GM23338 (cell line): ENCODE measurements at regions not wholly inside any gene's neighbourhood (a gene's known extent, or its start where the extent isn't known, plus 50 kb on each side); places are given as distances from the start of the nearest gene placed in this dataset.

Experiments used
- ATAC-seq: fragments of 200-7000 bp; cut with Tn5 transposase; 3 replicates; pipeline ENCODE4 v1.9.1; 2020
- DNase-seq: peaks from one replicate; pipeline ENCODE4 v3.0.0-alpha.2; 2015; ENCODE audit warnings: low spot score
- H2AFZ ChIP-seq: fragments of 200-600 bp; sonication (generic); 2 replicates; pipeline ENCODE4 v1.8.0; 2016; ENCODE audit warnings: antibody characterized with exemption, mild to moderate bottlenecking, moderate library complexity
- H3F3A ChIP-seq: fragments of 200-600 bp; sonication (generic); replicated peaks from 2 replicates; pipeline ENCODE4 v1.8.0; 2017; ENCODE audit warnings: antibody characterized with exemption, mixed run types, low read depth
- H3K27ac ChIP-seq: fragments of 200-600 bp; sonication (generic); 2 replicates; pipeline ENCODE4 v1.6.1; 2016; ENCODE audit warnings: low read depth
- H3K27me3 ChIP-seq: fragments of 200-600 bp; sonication (generic); 2 replicates; pipeline ENCODE4 v1.8.0; 2016; ENCODE audit warnings: mild to moderate bottlenecking, mixed run types, moderate library complexity; ENCODE audit not compliant: insufficient read depth
- H3K36me3 ChIP-seq: fragments of 200-600 bp; sonication (generic); 2 replicates; pipeline ENCODE4 v1.8.0; 2016; ENCODE audit warnings: mild to moderate bottlenecking; ENCODE audit not compliant: insufficient read depth
- H3K4me1 ChIP-seq: fragments of 200-600 bp; sonication (generic); 2 replicates; pipeline ENCODE4 v1.8.0; 2016; ENCODE audit warnings: mild to moderate bottlenecking, moderate library complexity; ENCODE audit not compliant: insufficient read depth
- H3K4me2 ChIP-seq: fragments of 200-600 bp; sonication (generic); 2 replicates; pipeline ENCODE4 v1.7.1; 2017; ENCODE audit warnings: mixed run types
- H3K4me3 ChIP-seq: fragments of 200-600 bp; sonication (generic); 2 replicates; pipeline ENCODE4 v1.6.1; 2016; ENCODE audit warnings: mixed run types
- H3K79me2 ChIP-seq: fragments of 200-600 bp; sonication (generic); replicated peaks from 2 replicates; pipeline ENCODE4 v1.8.0; 2017; ENCODE audit warnings: mild to moderate bottlenecking; ENCODE audit not compliant: insufficient read depth
- H3K9me2 ChIP-seq: fragments of 200-600 bp; sonication (generic); 2 replicates; pipeline ENCODE4 v1.8.0; 2017; ENCODE audit not compliant: insufficient read depth
- H4K20me1 ChIP-seq: fragments of 200-600 bp; sonication (generic); replicated peaks from 2 replicates; pipeline ENCODE4 v1.8.0; 2017; ENCODE audit warnings: mild to moderate bottlenecking; ENCODE audit not compliant: insufficient read depth
- H3K27ac Mint-ChIP-seq: 2 replicates; pipeline ENCODE4 v1.8.0; 2020; ENCODE audit warnings: inconsistent platforms, mild to moderate bottlenecking, moderate library complexity, mixed read lengths
- H3K27me3 Mint-ChIP-seq: 3 replicates; pipeline ENCODE4 v1.8.0; 2022; ENCODE audit warnings: low read depth, mild to moderate bottlenecking, moderate library complexity, mixed read lengths, inconsistent platforms; ENCODE audit not compliant: insufficient read depth, poor library complexity
- H3K36me3 Mint-ChIP-seq: 3 replicates; pipeline ENCODE4 v1.8.0; 2021; ENCODE audit warnings: low read depth, mild to moderate bottlenecking, inconsistent platforms, moderate library complexity, mixed read lengths
- H3K4me1 Mint-ChIP-seq: 3 replicates; pipeline ENCODE4 v1.8.0; 2020; ENCODE audit warnings: mild to moderate bottlenecking, inconsistent platforms, mixed read lengths
- H3K4me3 Mint-ChIP-seq: 3 replicates; pipeline ENCODE4 v1.8.0; 2021; ENCODE audit warnings: moderate library complexity, mild to moderate bottlenecking, inconsistent platforms, mixed read lengths
- H3K9me3 Mint-ChIP-seq: 3 replicates; pipeline ENCODE4 v1.8.0; 2020; ENCODE audit warnings: moderate library complexity, mild to moderate bottlenecking, inconsistent platforms, mixed read lengths
- CREB1 ChIP-seq: fragments of 250-450 bp; sonication (Bioruptor Pico); IDR thresholded peaks from 2 replicates; pipeline ENCODE4 v1.5.0; 2020; ENCODE audit warnings: low read depth, mild to moderate bottlenecking, moderate library complexity
- EZH2phosphoT487 ChIP-seq: fragments of 200-600 bp; sonication (generic); IDR thresholded peaks from one replicate; pipeline ENCODE4 v1.8.1; 2018; ENCODE audit warnings: antibody characterized with exemption; ENCODE audit not compliant: unreplicated experiment
- JUNB ChIP-seq: IDR thresholded peaks from one replicate; pipeline ENCODE4 v1.6.1; 2016; ENCODE audit warnings: antibody characterized with exemption; ENCODE audit not compliant: unreplicated experiment
- STAT1 ChIP-seq: IDR thresholded peaks from one replicate; pipeline ENCODE4 v1.6.1; 2016; ENCODE audit warnings: antibody characterized with exemption; ENCODE audit not compliant: unreplicated experiment
- ZNF114 ChIP-seq: fragments of 250-450 bp; sonication (Bioruptor Pico); IDR thresholded peaks from 2 replicates; pipeline ENCODE4 v1.5.0; 2020; ENCODE audit warnings: mild to moderate bottlenecking, moderate library complexity
- TF ChIP-seq, protein P1 (sequence below), 2 experiments: fragments of 200-600 bp in 1 of 2; sonication (generic) in 1 of 2; conservative IDR thresholded peaks; 2 replicates each; pipeline versions ENCODE4 v1.5.1 to v1.6.1; 2016 to 2017; ENCODE audit warnings: antibody characterized with exemption in 2 of 2, low read depth in 2 of 2, mild to moderate bottlenecking in 2 of 2, moderate library complexity in 1 of 2
- TF ChIP-seq, protein P2 (sequence below): IDR thresholded peaks from one replicate; pipeline ENCODE4 v1.6.1; 2018; ENCODE audit warnings: antibody characterized with exemption; ENCODE audit not compliant: unreplicated experiment
- TF ChIP-seq, protein P3 (sequence below): fragments of 250-450 bp; sonication (Bioruptor Pico); IDR thresholded peaks from 2 replicates; pipeline ENCODE4 v1.5.0; 2020; ENCODE audit warnings: mild to moderate bottlenecking, moderate library complexity
- TF ChIP-seq, protein P4 (sequence below): IDR thresholded peaks from 2 replicates; pipeline ENCODE4 v1.6.1; 2016; ENCODE audit warnings: antibody characterized with exemption

DNA sequence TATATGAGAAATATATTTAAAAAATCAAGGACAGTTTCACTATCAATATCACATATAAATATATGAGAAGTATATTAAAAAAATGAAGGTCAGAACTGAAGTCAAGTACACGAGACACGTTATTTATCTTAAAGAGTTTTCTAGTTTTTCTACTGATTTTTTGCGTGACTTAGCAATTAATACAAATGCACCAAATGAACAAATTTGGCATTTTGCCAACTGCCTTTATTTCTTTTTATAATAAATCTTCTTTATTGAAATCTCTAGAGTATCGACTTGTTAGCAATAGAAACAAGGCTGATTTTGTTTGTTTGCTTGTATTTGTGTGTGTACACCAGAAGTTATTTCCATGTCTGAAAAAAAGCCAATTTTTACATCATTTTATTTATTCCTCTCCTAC is 1684.7 kb upstream of the RAG2 start:
- Mint-ChIP-seq H3K4me3 (no peak overlapping the region), H3K4me1 (no peaks in the 10 kb centered on the region), H3K27me3 (no peaks in the 10 kb centered on the region), H3K36me3 (no peaks in the 10 kb centered on the region), H3K27ac (no peak overlapping the region), H3K9me3 (no peaks in the 10 kb centered on the region)
- H3K27me3 ChIP-seq, result no peaks in the 10 kb centered on the region
- no peaks in the 10 kb centered on the region for H4K20me1 ChIP-seq
- no peak overlapping the region for H3K27ac ChIP-seq
- TF ChIP-seq JUNB, result no peak
- TF ChIP-seq, protein P1, sequence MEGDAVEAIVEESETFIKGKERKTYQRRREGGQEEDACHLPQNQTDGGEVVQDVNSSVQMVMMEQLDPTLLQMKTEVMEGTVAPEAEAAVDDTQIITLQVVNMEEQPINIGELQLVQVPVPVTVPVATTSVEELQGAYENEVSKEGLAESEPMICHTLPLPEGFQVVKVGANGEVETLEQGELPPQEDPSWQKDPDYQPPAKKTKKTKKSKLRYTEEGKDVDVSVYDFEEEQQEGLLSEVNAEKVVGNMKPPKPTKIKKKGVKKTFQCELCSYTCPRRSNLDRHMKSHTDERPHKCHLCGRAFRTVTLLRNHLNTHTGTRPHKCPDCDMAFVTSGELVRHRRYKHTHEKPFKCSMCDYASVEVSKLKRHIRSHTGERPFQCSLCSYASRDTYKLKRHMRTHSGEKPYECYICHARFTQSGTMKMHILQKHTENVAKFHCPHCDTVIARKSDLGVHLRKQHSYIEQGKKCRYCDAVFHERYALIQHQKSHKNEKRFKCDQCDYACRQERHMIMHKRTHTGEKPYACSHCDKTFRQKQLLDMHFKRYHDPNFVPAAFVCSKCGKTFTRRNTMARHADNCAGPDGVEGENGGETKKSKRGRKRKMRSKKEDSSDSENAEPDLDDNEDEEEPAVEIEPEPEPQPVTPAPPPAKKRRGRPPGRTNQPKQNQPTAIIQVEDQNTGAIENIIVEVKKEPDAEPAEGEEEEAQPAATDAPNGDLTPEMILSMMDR (conservative IDR thresholded peaks at IDR 0.05; ENCODE audit: low read depth in 2 of 2), result no peak
- TF ChIP-seq, protein P2, sequence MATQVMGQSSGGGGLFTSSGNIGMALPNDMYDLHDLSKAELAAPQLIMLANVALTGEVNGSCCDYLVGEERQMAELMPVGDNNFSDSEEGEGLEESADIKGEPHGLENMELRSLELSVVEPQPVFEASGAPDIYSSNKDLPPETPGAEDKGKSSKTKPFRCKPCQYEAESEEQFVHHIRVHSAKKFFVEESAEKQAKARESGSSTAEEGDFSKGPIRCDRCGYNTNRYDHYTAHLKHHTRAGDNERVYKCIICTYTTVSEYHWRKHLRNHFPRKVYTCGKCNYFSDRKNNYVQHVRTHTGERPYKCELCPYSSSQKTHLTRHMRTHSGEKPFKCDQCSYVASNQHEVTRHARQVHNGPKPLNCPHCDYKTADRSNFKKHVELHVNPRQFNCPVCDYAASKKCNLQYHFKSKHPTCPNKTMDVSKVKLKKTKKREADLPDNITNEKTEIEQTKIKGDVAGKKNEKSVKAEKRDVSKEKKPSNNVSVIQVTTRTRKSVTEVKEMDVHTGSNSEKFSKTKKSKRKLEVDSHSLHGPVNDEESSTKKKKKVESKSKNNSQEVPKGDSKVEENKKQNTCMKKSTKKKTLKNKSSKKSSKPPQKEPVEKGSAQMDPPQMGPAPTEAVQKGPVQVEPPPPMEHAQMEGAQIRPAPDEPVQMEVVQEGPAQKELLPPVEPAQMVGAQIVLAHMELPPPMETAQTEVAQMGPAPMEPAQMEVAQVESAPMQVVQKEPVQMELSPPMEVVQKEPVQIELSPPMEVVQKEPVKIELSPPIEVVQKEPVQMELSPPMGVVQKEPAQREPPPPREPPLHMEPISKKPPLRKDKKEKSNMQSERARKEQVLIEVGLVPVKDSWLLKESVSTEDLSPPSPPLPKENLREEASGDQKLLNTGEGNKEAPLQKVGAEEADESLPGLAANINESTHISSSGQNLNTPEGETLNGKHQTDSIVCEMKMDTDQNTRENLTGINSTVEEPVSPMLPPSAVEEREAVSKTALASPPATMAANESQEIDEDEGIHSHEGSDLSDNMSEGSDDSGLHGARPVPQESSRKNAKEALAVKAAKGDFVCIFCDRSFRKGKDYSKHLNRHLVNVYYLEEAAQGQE, result no peak
- no peak for TF ChIP-seq STAT1
- TF ChIP-seq CREB1 (CRISPR knock-in tag), result no peak
- TF ChIP-seq, protein P3, sequence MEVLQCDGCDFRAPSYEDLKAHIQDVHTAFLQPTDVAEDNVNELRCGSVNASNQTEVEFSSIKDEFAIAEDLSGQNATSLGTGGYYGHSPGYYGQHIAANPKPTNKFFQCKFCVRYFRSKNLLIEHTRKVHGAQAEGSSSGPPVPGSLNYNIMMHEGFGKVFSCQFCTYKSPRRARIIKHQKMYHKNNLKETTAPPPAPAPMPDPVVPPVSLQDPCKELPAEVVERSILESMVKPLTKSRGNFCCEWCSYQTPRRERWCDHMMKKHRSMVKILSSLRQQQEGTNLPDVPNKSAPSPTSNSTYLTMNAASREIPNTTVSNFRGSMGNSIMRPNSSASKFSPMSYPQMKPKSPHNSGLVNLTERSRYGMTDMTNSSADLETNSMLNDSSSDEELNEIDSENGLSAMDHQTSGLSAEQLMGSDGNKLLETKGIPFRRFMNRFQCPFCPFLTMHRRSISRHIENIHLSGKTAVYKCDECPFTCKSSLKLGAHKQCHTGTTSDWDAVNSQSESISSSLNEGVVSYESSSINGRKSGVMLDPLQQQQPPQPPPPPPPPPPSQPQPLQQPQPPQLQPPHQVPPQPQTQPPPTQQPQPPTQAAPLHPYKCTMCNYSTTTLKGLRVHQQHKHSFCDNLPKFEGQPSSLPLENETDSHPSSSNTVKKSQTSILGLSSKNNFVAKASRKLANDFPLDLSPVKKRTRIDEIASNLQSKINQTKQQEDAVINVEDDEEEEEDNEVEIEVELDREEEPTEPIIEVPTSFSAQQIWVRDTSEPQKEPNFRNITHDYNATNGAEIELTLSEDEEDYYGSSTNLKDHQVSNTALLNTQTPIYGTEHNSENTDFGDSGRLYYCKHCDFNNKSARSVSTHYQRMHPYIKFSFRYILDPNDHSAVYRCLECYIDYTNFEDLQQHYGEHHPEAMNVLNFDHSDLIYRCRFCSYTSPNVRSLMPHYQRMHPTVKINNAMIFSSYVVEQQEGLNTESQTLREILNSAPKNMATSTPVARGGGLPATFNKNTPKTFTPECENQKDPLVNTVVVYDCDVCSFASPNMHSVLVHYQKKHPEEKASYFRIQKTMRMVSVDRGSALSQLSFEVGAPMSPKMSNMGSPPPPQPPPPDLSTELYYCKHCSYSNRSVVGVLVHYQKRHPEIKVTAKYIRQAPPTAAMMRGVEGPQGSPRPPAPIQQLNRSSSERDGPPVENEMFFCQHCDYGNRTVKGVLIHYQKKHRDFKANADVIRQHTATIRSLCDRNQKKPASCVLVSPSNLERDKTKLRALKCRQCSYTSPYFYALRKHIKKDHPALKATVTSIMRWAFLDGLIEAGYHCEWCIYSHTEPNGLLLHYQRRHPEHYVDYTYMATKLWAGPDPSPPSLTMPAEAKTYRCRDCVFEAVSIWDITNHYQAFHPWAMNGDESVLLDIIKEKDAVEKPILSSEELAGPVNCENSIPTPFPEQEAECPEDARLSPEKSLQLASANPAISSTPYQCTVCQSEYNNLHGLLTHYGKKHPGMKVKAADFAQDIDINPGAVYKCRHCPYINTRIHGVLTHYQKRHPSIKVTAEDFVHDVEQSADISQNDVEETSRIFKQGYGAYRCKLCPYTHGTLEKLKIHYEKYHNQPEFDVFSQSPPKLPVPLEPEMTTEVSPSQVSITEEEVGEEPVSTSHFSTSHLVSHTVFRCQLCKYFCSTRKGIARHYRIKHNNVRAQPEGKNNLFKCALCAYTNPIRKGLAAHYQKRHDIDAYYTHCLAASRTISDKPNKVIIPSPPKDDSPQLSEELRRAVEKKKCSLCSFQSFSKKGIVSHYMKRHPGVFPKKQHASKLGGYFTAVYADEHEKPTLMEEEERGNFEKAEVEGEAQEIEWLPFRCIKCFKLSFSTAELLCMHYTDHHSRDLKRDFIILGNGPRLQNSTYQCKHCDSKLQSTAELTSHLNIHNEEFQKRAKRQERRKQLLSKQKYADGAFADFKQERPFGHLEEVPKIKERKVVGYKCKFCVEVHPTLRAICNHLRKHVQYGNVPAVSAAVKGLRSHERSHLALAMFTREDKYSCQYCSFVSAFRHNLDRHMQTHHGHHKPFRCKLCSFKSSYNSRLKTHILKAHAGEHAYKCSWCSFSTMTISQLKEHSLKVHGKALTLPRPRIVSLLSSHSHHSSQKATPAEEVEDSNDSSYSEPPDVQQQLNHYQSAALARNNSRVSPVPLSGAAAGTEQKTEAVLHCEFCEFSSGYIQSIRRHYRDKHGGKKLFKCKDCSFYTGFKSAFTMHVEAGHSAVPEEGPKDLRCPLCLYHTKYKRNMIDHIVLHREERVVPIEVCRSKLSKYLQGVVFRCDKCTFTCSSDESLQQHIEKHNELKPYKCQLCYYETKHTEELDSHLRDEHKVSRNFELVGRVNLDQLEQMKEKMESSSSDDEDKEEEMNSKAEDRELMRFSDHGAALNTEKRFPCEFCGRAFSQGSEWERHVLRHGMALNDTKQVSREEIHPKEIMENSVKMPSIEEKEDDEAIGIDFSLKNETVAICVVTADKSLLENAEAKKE (CRISPR knock-in tag), result no peak
- no peak for TF ChIP-seq ZNF114 (CRISPR knock-in tag)
- TF ChIP-seq EZH2phosphoT487, result no peak
- TF ChIP-seq, protein P4, sequence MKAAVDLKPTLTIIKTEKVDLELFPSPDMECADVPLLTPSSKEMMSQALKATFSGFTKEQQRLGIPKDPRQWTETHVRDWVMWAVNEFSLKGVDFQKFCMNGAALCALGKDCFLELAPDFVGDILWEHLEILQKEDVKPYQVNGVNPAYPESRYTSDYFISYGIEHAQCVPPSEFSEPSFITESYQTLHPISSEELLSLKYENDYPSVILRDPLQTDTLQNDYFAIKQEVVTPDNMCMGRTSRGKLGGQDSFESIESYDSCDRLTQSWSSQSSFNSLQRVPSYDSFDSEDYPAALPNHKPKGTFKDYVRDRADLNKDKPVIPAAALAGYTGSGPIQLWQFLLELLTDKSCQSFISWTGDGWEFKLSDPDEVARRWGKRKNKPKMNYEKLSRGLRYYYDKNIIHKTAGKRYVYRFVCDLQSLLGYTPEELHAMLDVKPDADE, result no peak
- no peaks in the 10 kb centered on the region for H3K4me1 ChIP-seq
- H3K4me2 ChIP-seq, result no peak overlapping the region
- no peak for ATAC-seq
- no peak overlapping the region for H3K4me3 ChIP-seq
- peaks cover 3% of the 10 kb centered on the region; the same call in 1 of the 2 replicates for H3K36me3 ChIP-seq
- no peak for DNase-seq
- no peaks in the 10 kb centered on the region for H3K79me2 ChIP-seq
- H2AFZ ChIP-seq, result no peak overlapping the region
- H3F3A ChIP-seq, result no peaks in the 10 kb centered on the region
- no peaks in the 10 kb centered on the region for H3K9me2 ChIP-seq
